H1 (cell line): ENCODE measurements at regions not wholly inside any gene's neighbourhood (a gene's known extent, or its start where the extent isn't known, plus 50 kb on each side); places are given as distances from the start of the nearest gene placed in this dataset.

ENCODE experiments used
- TAF7 ChIP-seq: optimal IDR thresholded peaks from 2 replicates; pipeline ENCODE3; 2011; ENCODE audit warnings: low read depth, mild to moderate bottlenecking, inconsistent platforms, low read length, moderate library complexity, borderline replicate concordance
- TF ChIP-seq, protein P1 (sequence below): fragments of 300-600 bp; sonication (generic); IDR thresholded peaks from 2 replicates; pipeline ENCODE4 v1.7.1; 2012; ENCODE audit warnings: low read length, moderate library complexity, mild to moderate bottlenecking, inconsistent platforms; ENCODE audit not compliant: insufficient replicate concordance

DNA sequence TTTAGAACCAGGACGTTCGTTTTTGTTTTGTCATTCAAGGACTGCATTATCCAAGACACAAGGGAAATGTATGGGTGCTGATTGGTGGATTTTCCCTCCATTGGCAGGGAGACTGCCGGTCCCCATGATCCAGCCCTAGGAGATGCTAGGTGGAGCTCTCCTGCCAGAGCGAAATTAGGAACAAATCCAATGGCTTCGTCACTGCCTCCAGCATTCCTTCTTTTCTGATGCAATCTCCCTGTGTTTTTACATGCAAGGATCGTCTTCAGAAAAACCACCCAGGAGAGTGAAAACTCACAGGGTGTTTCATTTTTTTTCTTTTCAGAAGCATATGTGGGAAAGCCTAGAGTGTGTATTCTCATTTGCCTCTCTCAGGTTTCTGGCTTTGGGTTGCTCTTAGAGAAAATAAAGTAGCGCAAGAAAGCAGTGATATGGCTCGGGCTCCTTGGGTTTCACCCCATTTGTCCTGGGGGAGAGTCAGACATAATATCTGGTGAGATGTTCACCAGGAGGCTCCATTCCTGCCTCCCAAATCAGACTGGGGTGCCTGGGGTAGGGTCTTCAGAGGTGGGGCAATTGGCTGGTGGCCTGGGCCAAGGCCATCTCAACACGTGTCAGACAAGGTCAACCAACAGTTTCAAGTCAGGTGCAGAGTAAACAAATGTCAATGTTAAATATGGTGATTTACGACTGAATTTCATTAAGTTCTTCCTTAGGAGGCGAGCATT lies 450.9 kb upstream of the MKI67 start (continued):
- TF ChIP-seq, protein P1, sequence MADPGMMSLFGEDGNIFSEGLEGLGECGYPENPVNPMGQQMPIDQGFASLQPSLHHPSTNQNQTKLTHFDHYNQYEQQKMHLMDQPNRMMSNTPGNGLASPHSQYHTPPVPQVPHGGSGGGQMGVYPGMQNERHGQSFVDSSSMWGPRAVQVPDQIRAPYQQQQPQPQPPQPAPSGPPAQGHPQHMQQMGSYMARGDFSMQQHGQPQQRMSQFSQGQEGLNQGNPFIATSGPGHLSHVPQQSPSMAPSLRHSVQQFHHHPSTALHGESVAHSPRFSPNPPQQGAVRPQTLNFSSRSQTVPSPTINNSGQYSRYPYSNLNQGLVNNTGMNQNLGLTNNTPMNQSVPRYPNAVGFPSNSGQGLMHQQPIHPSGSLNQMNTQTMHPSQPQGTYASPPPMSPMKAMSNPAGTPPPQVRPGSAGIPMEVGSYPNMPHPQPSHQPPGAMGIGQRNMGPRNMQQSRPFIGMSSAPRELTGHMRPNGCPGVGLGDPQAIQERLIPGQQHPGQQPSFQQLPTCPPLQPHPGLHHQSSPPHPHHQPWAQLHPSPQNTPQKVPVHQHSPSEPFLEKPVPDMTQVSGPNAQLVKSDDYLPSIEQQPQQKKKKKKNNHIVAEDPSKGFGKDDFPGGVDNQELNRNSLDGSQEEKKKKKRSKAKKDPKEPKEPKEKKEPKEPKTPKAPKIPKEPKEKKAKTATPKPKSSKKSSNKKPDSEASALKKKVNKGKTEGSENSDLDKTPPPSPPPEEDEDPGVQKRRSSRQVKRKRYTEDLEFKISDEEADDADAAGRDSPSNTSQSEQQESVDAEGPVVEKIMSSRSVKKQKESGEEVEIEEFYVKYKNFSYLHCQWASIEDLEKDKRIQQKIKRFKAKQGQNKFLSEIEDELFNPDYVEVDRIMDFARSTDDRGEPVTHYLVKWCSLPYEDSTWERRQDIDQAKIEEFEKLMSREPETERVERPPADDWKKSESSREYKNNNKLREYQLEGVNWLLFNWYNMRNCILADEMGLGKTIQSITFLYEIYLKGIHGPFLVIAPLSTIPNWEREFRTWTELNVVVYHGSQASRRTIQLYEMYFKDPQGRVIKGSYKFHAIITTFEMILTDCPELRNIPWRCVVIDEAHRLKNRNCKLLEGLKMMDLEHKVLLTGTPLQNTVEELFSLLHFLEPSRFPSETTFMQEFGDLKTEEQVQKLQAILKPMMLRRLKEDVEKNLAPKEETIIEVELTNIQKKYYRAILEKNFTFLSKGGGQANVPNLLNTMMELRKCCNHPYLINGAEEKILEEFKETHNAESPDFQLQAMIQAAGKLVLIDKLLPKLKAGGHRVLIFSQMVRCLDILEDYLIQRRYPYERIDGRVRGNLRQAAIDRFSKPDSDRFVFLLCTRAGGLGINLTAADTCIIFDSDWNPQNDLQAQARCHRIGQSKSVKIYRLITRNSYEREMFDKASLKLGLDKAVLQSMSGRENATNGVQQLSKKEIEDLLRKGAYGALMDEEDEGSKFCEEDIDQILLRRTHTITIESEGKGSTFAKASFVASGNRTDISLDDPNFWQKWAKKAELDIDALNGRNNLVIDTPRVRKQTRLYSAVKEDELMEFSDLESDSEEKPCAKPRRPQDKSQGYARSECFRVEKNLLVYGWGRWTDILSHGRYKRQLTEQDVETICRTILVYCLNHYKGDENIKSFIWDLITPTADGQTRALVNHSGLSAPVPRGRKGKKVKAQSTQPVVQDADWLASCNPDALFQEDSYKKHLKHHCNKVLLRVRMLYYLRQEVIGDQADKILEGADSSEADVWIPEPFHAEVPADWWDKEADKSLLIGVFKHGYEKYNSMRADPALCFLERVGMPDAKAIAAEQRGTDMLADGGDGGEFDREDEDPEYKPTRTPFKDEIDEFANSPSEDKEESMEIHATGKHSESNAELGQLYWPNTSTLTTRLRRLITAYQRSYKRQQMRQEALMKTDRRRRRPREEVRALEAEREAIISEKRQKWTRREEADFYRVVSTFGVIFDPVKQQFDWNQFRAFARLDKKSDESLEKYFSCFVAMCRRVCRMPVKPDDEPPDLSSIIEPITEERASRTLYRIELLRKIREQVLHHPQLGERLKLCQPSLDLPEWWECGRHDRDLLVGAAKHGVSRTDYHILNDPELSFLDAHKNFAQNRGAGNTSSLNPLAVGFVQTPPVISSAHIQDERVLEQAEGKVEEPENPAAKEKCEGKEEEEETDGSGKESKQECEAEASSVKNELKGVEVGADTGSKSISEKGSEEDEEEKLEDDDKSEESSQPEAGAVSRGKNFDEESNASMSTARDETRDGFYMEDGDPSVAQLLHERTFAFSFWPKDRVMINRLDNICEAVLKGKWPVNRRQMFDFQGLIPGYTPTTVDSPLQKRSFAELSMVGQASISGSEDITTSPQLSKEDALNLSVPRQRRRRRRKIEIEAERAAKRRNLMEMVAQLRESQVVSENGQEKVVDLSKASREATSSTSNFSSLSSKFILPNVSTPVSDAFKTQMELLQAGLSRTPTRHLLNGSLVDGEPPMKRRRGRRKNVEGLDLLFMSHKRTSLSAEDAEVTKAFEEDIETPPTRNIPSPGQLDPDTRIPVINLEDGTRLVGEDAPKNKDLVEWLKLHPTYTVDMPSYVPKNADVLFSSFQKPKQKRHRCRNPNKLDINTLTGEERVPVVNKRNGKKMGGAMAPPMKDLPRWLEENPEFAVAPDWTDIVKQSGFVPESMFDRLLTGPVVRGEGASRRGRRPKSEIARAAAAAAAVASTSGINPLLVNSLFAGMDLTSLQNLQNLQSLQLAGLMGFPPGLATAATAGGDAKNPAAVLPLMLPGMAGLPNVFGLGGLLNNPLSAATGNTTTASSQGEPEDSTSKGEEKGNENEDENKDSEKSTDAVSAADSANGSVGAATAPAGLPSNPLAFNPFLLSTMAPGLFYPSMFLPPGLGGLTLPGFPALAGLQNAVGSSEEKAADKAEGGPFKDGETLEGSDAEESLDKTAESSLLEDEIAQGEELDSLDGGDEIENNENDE = no peak
- no peak for TF ChIP-seq TAF7
